ENCODE measurements at regions not wholly inside any gene's neighbourhood (a gene's known extent, or its start where the extent isn't known, plus 50 kb on each side); places are given as distances from the start of the nearest gene placed in this dataset.

GRCh38 chr4:137661693-137662092, 129.4 kb upstream of the PCDH18 start:
- peak; percentile 37 for DNase-seq

GRCh38 chr4:137660211-137660610, 127.9 kb upstream of the PCDH18 start:
- no peak for DNase-seq

- DNase-seq = no peak
Measured at GRCh38 chr4:137659431-137659830, 127.1 kb upstream of the PCDH18 start.

- peak; percentile 7 for DNase-seq
Measured at GRCh38 chr4:137656661-137657060, 124.4 kb upstream of the PCDH18 start.

GRCh38 chr4:137655302-137655701, 123.0 kb upstream of the PCDH18 start:
- no peak for DNase-seq

GRCh38 chr4:137651128-137651527, 118.8 kb upstream of the PCDH18 start:
- DNase-seq = no peak

GRCh38 chr4:137649711-137650450, 117.6 kb upstream of the PCDH18 start:
- DNase-seq = no peak

GRCh38 chr4:137648531-137648930, 116.2 kb upstream of the PCDH18 start:
- no peak for DNase-seq

- DNase-seq = no peak
Measured at GRCh38 chr4:137647375-137647774, 115.1 kb upstream of the PCDH18 start.

- no peak for DNase-seq
Measured at GRCh38 chr4:137644201-137644600, 111.9 kb upstream of the PCDH18 start.

- DNase-seq = no peak
Measured at GRCh38 chr4:137641544-137641943, 109.2 kb upstream of the PCDH18 start.

GRCh38 chr4:137640838-137641158, 108.5 kb upstream of the PCDH18 start:
- no peak for DNase-seq

GRCh38 chr4:137640156-137640837, 108.0 kb upstream of the PCDH18 start:
- no peak for DNase-seq

GRCh38 chr4:137638934-137639333, 106.6 kb upstream of the PCDH18 start:
- DNase-seq = no peak

GRCh38 chr4:137635601-137636000, 103.3 kb upstream of the PCDH18 start:
- no peak for DNase-seq

GRCh38 chr4:137635108-137635507, 102.8 kb upstream of the PCDH18 start:
- no peak for DNase-seq

- DNase-seq = no peak
Measured at GRCh38 chr4:137632842-137633241, 100.5 kb upstream of the PCDH18 start.

- no peak for DNase-seq
Measured at GRCh38 chr4:137631605-137632004, 99.3 kb upstream of the PCDH18 start.

- DNase-seq = no peak
Measured at GRCh38 chr4:137630252-137630651, 98.0 kb upstream of the PCDH18 start.

- DNase-seq = no peak
Measured at GRCh38 chr4:137627739-137628460, 95.6 kb upstream of the PCDH18 start.

- no peak for DNase-seq
Measured at GRCh38 chr4:137626942-137627738, 94.8 kb upstream of the PCDH18 start.

GRCh38 chr4:137623013-137623412, 90.7 kb upstream of the PCDH18 start:
- no peak for DNase-seq

- no peak for DNase-seq
Measured at GRCh38 chr4:137621056-137621455, 88.8 kb upstream of the PCDH18 start.

All from hematopoietic multipotent progenitor cell treated with erythropoietin and hydrocortisone succinate and interleukin-3 and kit ligand, for 4 days (in vitro differentiated cells).